Epithelial cell of esophagus (primary cell): ENCODE measurements at regions not wholly inside any gene's neighbourhood (a gene's known extent, or its start where the extent isn't known, plus 50 kb on each side); places are given as distances from the start of the nearest gene placed in this dataset.
A peak's percentile ranks its signal among the peaks of the same experiment; 100 is the strongest.

Experiments used
- DNase-seq: peaks from one replicate; pipeline ENCODE4 v3.0.0; 2010; ENCODE audit warnings: low read depth
- H3K4me3 ChIP-seq: 2 replicates; pipeline ENCODE4 v1.5.1; 2011; ENCODE audit warnings: mild to moderate bottlenecking, low read length, control low read depth
- CTCF ChIP-seq: IDR thresholded peaks from 2 replicates; pipeline ENCODE4 v1.5.1; 2011; ENCODE audit warnings: low read depth, mild to moderate bottlenecking, low read length, control low read depth, inconsistent platforms; ENCODE audit not compliant: insufficient read depth; ENCODE audit errors: missing control alignments

- no peak overlapping the region for H3K4me3 ChIP-seq
- DNase-seq, result no peak
- TF ChIP-seq CTCF, result no peak
These were observed 300.4 kb downstream of the SV2B start for GRCh38 chr15:91400481-91400880.

GRCh38 chr15:91407269-91407889 is 307.3 kb downstream of the SV2B start:
- H3K4me3 ChIP-seq, result no peak overlapping the region
- no peak for TF ChIP-seq CTCF
- DNase-seq, result peak; percentile 61

- no peak overlapping the region for H3K4me3 ChIP-seq
- no peak for TF ChIP-seq CTCF
- DNase-seq, result no peak
These were observed 308.5 kb downstream of the SV2B start for GRCh38 chr15:91408476-91409076.

- TF ChIP-seq CTCF, result no peak
- no peak overlapping the region for H3K4me3 ChIP-seq
- DNase-seq, result no peak
These were observed 309.3 kb downstream of the SV2B start for GRCh38 chr15:91409387-91409786.

- no peak for TF ChIP-seq CTCF
- DNase-seq, result no peak
- no peak overlapping the region for H3K4me3 ChIP-seq
These were observed 311.5 kb downstream of the SV2B start for GRCh38 chr15:91411586-91411985.

GRCh38 chr15:91412138-91412928 is 312.3 kb downstream of the SV2B start:
- peak; percentile 45 for DNase-seq
- no peak for TF ChIP-seq CTCF
- H3K4me3 ChIP-seq, result no peak overlapping the region
